HG03354 (cell line): ENCODE measurements at regions not wholly inside any gene's neighbourhood (a gene's known extent, or its start where the extent isn't known, plus 50 kb on each side); places are given as distances from the start of the nearest gene placed in this dataset.

ENCODE experiments used
- ATAC-seq: cut with Tn5 transposase; IDR thresholded peaks from one replicate; pipeline ENCODE4 v1.9.1; 2021; ENCODE audit warnings: mild to moderate bottlenecking; ENCODE audit not compliant: unreplicated experiment, poor library complexity, severe bottlenecking

DNA sequence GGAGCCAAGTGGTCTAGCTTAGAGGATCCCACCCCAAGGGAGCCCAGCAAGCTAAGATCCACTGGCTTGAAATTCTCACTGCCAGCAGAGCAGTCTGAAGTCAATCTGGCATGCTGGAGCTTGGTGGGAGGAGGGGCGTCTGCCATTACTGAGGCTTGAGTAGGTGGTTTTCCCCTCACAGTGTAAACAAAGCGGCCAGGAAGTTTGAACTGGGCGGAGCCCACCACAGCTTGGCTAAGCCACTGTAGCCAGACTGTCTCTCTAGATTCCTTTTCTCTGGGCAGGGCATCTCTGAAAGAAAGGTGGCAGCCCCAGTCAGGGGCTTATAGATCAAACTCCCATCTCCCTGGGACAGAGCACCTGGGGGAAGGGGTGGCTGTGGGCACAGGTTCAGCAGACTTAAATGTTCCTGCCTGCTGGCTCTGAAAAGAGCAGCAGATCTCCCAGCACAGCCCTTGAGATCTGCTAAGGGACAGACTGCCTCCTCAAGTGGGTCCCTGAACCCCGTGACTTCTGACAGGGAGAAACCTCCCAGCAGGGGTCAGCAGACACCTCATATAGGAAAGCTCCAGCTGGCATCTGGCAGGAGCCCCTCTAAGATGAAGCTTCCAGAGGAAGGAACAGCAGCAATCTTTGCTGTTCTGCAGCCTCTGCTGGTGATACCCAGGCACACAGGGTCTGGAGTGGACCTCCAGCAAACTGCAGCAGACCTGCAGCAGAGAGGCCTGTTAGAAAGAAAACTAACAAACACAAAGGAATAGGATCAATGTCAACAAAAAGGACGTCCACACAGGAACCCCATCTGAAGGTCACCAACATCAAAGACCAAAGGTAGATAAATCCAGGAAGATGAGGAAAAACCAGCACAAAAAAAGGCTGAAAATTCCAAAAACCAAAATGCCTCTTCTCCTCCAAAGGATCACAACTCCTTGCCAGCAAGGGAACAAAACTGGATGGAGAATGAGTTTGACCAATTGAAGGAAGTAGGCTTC, 215.6 kb upstream of the TET2 start:
- peak; percentile 84 for ATAC-seq

DNA sequence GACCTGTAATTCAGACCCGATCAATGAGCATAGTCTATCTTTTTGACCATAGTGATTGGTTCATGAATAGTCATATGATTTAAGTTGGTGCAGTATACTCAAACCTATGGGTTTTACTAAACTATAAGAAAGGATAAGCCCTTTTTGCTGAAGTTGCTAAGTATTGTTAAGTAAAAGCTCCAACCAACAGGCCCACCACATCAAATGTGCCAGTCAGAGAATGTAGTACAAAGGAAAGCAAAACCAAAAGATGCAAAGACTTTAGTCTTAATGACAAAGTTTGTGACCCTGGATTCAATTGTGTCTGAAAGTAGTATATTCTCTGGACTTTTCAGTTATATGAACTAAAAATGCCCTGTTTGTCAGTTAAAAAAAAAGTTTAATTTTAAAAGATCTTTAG, 208.1 kb upstream of the TET2 start:
- no peak for ATAC-seq

GRCh38 chr4:104940927-104941326, 205.7 kb upstream of the TET2 start:
- ATAC-seq, result no peak

- peak; percentile 83 for ATAC-seq
These were observed 205.0 kb upstream of the TET2 start for GRCh38 chr4:104941661-104942062.

DNA sequence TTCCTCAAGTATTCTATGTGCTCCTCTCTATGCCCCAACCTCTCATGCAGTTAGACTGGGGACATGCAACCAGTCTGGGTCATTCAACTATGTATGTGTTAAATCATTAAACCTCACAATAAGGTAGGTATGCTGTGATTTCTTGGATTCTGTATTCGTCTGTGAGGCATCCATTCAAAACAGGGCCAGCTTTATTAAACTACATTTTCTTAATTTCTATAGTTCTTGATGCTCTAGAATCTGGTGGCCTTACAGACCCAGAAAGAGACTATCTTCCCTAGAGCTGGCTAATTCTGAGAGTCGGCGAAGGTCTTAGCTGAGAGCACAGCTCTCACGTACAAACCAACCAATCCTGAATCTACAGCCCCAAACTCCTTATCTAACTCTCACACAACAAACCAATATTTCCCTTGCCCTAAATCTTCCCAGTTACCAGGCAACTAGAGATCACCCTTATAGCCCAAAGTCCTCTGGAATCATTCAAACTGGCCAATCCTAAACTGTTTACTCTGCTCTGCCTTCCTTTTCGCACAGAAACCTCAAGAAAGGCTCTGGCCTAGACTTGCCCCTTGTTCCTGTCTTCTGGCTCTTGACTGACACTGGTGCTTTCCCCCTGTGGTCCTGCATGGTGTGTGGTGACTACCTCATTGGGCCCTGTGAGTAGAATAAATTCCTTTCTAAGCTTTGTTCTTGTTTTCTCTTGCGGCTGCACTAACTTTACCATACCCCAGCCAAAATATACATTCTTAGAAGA, 203.5 kb upstream of the TET2 start:
- ATAC-seq, result peak; percentile 67

DNA sequence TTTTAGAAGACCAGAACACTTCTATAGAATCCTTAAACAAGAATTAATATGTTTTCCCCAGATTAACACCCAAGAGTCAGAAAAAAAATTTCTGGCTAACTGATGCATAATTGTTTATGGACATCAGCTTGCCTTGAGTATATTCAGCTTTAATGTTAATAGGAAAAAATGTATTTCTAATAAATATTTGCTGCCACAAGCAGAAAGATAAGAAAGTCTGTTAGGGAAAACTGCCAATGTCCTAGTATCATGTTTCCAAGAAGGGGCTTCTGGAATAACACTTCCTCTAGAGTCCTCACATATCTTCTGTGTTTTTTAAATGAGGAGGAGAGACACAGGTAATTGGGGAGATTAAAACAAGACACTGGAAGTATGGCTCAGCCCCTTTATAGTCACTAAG, 202.1 kb upstream of the TET2 start:
- no peak for ATAC-seq

GRCh38 chr4:104964410-104965175, 182.1 kb upstream of the TET2 start:
- peak; percentile 56 for ATAC-seq

- peak; percentile 98 for ATAC-seq
These were observed 180.2 kb upstream of the TET2 start for GRCh38 chr4:104966349-104967033.

DNA sequence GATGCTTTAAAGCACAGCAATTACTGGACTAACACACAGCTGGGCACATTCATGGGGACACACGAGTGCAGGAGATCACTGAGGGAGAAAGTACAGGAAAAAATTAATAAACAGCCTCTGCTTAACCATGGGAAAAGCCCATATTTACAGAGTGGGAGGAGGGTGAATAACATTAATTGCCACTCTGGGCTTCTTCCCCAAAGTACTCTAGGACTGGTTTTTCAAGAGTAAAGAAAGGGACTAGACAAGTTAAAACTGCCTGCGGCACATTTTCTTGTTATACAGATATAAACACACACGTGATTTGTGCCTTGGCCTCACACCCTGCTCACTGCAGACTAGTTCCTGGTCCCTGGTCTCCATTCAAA, 179.7 kb upstream of the TET2 start:
- peak; percentile 26 for ATAC-seq

GRCh38 chr4:104969394-104970082, 177.1 kb upstream of the TET2 start:
- ATAC-seq, result no peak

GRCh38 chr4:104971462-104971861, 175.2 kb upstream of the TET2 start:
- ATAC-seq, result no peak

GRCh38 chr4:104973708-104974107, 173.0 kb upstream of the TET2 start:
- ATAC-seq, result no peak

DNA sequence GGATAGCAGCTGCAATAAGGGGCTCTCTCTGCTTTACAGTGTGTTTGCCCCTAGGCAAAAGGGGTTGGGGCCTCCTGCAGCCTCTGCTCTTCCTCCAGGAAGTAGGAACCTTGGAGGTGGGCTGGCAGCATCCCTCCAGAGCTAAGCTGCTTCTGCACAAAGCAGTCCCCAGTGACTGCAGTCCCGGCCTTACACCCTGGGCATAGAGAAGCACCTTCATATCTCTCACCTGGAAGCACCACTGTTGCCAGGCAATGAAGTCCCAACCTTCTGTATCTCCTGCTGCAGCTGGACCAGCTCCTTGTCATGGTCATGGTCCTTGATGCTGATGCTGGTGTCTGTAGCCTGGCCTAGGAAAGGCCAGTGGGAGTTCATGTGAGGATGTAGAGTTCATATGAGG, 171.1 kb upstream of the TET2 start:
- no peak for ATAC-seq

- no peak for ATAC-seq
These were observed 170.4 kb upstream of the TET2 start for GRCh38 chr4:104976262-104976661.

DNA sequence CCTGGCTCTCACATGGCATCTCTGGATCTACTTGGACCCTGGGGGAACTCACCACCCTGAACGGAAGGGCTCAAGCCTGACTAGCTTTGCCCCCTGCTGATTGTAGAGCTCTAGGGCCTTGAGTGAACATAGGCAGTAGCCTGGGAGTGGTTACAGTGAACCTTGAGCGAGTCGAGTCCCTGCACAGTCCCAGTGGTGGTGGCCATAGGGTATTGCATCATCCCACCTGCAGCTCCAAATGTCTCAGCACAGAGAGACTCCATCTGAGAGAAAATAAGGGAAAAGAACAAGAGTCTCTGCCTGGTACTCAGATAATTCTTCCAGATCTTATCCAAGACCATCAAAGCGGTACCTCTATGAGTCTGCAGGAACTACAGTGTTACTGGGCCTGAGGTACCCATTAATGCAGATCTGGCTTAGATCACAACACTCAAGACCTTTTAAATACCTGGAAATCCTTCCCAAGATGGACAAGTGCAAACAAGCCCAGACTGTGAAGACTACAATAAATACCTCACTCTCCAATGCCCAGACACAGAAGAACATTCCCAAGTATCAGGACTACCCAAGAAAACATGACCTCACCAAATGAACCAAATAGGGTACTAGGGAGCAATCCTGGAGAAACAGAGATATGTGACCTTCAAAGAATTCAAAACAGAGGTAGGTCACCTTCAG, 167.5 kb upstream of the TET2 start:
- ATAC-seq, result no peak

DNA sequence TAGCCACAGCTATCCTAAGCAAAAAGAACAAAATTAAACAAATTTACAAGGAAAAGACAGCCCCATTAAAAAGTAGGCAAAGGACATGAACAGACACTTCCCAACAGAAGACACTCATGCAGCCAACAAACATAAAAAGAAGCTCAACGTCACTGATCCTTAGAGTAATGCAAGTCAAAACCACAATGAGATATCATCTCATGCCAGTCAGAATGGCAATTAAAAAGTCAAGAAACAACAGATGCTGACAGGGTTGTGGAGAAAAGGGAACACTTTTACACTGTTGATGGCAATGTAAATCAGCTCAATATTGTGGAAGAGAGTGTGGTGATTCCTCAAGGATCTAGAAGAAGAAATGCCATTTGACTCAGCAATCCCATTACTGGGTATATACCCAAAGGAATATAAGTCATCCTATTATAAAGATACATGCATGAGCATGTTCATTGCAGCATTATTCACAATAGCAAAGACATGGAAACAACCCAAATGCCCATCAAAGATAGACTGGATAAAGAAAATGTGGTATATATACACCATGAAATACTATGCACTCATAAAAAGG, 163.0 kb upstream of the TET2 start:
- no peak for ATAC-seq

GRCh38 chr4:104986306-104986705, 160.4 kb upstream of the TET2 start:
- ATAC-seq, result no peak

GRCh38 chr4:104989371-104989770, 157.3 kb upstream of the TET2 start:
- no peak for ATAC-seq
